ENCODE measurements at regions not wholly inside any gene's neighbourhood (a gene's known extent, or its start where the extent isn't known, plus 50 kb on each side); places are given as distances from the start of the nearest gene placed in this dataset.
A peak's percentile ranks its signal among the peaks of the same experiment; 100 is the strongest.

DNA sequence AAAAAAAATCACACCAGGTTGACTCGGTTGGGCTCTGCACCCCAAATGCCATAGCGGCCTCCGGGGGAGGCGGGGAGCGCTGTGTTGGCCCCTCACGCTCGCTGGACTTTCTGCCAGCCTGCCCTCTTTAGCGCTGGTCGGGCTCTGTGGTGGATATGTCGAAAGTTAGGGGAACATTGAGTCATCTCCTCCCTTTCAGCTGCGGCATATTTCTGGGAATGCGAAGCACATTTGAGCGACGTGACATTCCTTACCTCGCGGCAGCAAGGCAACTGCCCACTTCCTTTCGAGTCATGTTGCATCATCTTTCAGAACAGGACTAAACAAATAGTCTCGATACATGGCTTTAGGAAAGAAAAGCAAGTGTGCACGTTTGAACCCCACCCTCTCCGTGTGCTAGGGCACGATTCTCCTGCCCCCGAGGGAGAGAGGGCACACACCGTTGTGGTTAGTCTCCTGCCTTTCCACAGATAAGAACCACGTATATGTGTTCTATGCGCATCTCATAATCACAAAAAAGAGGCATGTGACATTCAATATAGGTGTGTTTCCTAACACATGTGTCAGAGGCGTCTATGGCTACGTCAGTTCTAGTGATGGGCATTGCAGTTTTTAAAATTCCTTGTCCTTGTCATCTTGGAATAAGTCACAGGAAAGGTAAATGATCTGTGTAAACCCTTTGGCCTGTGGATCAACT is 105.9 kb upstream of the SLC45A1 start (continued):
- TF ChIP-seq TMF1 (CRISPR knock-in tag; IDR thresholded peaks at IDR 0.05; ENCODE audit: low read depth) (no peak), EHMT2 (IDR thresholded peaks at IDR 0.05; ENCODE audit: borderline replicate concordance, low read depth, low read length) (no peak; the same call in 1 of the 2 replicates), NFE2L1 (CRISPR knock-in tag; IDR thresholded peaks at IDR 0.05; ENCODE audit: borderline replicate concordance) (no peak), TEAD3 (CRISPR knock-in tag; optimal IDR thresholded peaks at IDR 0.05; ENCODE audit: borderline replicate concordance) (peak; percentile 99), HINFP (CRISPR knock-in tag; IDR thresholded peaks at IDR 0.05; ENCODE audit: low read depth) (peak; percentile 77; the same call in 1 of the 2 replicates), ASH2L (IDR thresholded peaks at IDR 0.05; ENCODE audit: insufficient read length, low read depth, low read length) (peak; percentile 80), MTF2 (CRISPR knock-in tag; IDR thresholded peaks at IDR 0.05; ENCODE audit: borderline replicate concordance) (no peak), DNMT3B (CRISPR knock-in tag; conservative IDR thresholded peaks at IDR 0.05) (0 out of 2 replicates have a peak, but pooled peaks have one; percentile 85), REL (CRISPR knock-in tag; conservative IDR thresholded peaks at IDR 0.05) (no peak), KDM5B (CRISPR knock-in tag; IDR thresholded peaks at IDR 0.05; ENCODE audit: borderline replicate concordance) (peak; percentile 72), ZNF816 (CRISPR knock-in tag; IDR thresholded peaks at IDR 0.05; ENCODE audit: borderline replicate concordance) (peak; percentile 42; the same call in 1 of the 2 replicates), ZSCAN29 (CRISPR knock-in tag; conservative IDR thresholded peaks at IDR 0.05) (peak; percentile 98), SATB2 (CRISPR knock-in tag; IDR thresholded peaks at IDR 0.05) (peak; percentile 56; the same call in 1 of the 2 replicates), ATF2 (CRISPR knock-in tag; IDR thresholded peaks at IDR 0.05) (peak; percentile 95)
- TF ChIP-seq, protein P1, sequence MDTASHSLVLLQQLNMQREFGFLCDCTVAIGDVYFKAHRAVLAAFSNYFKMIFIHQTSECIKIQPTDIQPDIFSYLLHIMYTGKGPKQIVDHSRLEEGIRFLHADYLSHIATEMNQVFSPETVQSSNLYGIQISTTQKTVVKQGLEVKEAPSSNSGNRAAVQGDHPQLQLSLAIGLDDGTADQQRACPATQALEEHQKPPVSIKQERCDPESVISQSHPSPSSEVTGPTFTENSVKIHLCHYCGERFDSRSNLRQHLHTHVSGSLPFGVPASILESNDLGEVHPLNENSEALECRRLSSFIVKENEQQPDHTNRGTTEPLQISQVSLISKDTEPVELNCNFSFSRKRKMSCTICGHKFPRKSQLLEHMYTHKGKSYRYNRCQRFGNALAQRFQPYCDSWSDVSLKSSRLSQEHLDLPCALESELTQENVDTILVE (CRISPR knock-in tag; IDR thresholded peaks at IDR 0.05): peak; percentile 96
- TF ChIP-seq, protein P2, sequence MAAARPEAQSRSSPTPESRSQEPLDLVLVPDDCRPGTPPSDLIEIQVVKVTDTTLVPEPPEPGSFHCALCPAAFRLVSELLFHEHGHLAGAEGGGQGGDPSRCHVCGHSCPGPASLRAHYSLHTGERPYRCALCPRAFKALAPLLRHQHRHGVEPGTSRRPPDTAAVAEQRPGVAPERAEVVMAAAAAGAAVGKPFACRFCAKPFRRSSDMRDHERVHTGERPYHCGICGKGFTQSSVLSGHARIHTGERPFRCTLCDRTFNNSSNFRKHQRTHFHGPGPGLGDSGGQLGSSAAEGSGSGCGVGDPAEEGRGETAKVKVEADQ (CRISPR knock-in tag; IDR thresholded peaks at IDR 0.05; ENCODE audit: borderline replicate concordance): peak; percentile 62; the same call in 1 of the 2 replicates
- TF ChIP-seq, protein P3, sequence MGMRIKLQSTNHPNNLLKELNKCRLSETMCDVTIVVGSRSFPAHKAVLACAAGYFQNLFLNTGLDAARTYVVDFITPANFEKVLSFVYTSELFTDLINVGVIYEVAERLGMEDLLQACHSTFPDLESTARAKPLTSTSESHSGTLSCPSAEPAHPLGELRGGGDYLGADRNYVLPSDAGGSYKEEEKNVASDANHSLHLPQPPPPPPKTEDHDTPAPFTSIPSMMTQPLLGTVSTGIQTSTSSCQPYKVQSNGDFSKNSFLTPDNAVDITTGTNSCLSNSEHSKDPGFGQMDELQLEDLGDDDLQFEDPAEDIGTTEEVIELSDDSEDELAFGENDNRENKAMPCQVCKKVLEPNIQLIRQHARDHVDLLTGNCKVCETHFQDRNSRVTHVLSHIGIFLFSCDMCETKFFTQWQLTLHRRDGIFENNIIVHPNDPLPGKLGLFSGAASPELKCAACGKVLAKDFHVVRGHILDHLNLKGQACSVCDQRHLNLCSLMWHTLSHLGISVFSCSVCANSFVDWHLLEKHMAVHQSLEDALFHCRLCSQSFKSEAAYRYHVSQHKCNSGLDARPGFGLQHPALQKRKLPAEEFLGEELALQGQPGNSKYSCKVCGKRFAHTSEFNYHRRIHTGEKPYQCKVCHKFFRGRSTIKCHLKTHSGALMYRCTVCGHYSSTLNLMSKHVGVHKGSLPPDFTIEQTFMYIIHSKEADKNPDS (CRISPR knock-in tag; IDR thresholded peaks at IDR 0.05): peak; percentile 88; the same call in 1 of the 2 replicates
- TF ChIP-seq, protein P4, sequence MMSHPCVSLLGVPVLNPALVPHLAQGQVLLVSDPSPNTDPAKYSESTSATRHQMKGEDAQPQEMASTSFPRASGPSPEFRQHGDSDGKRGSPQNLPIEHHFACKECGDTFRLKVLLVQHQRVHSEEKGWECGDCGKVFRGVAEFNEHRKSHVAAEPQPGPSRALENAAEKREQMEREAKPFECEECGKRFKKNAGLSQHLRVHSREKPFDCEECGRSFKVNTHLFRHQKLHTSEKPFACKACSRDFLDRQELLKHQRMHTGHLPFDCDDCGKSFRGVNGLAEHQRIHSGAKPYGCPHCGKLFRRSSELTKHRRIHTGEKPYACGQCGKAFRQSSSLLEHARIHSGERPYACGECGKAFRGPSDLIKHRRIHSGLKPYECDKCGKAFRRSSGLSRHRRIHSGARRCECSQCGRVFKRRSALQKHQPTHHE (CRISPR knock-in tag; IDR thresholded peaks at IDR 0.05; ENCODE audit: borderline replicate concordance): peak; percentile 91; the same call in 1 of the 2 replicates
